ENCODE measurements at regions not wholly inside any gene's neighbourhood (a gene's known extent, or its start where the extent isn't known, plus 50 kb on each side); places are given as distances from the start of the nearest gene placed in this dataset.

GRCh38 chr4:3384771-3385710 is 56.7 kb upstream of the HGFAC start:
- no peak for FAIRE-seq

- FAIRE-seq = no peak
Measured at GRCh38 chr4:3385711-3386420, 55.9 kb upstream of the HGFAC start.

- no peak for FAIRE-seq
Measured at GRCh38 chr4:3386526-3386925, 55.2 kb upstream of the HGFAC start.

GRCh38 chr4:3387154-3387942 is 54.4 kb upstream of the HGFAC start:
- FAIRE-seq = no peak

DNA sequence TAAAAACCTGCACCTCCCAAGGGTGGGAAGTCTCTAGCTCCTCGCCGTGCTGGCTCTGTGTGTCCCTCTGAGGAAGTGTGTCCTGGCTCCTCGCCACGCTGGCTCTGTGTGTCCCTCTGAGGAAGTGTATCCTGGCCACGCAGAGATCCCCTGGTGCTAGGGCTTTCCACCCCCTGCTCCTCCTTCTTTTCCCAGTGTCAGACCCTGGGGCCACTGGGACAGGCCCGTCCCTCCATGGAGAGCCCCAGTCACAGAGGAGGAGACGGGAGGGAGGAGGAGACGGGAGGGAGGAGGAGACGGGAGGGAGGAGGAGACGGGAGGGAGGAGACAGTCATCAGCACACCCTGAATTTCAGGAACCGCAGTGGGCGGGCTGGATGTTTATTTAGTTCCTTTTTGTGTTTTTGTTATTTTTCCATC is 53.8 kb upstream of the HGFAC start:
- FAIRE-seq = no peak

DNA sequence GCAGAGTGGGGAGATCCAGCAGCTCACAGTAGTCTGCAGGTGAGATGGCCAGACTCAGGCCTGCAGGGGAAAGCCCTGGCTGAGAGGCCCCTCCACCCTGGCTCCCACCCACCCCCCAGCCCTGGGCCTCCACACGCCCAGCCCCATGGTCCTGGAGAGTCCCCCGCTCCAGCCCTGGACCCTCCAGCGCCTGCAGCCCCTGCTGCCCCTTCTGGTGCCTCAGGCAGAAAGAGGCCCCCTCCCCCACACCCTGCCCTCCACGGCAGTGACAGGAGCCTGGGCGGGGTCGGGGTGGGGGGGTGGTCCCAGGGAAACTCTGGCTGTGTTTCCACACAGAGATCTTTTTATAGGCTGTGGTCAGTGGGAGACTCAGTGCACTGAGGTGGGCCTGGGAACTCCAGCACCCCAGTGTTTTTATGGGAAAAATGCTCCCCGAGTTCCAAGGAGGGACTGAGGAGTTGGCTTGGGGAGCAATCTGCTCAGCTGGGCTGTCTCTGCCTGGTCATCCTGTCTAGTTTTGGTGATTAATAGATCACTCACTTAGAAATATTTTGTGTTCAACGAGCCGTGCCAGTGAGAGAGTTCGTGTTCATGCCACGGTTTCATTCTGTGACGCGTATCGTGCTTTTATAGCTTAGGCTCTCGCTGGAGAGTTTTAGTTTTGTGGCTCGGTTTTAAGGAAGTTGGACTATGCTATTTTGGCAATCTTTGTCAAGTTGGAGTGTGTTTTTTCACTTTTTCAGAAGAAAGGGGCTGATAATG is 53.1 kb upstream of the HGFAC start:
- no peak for FAIRE-seq

DNA sequence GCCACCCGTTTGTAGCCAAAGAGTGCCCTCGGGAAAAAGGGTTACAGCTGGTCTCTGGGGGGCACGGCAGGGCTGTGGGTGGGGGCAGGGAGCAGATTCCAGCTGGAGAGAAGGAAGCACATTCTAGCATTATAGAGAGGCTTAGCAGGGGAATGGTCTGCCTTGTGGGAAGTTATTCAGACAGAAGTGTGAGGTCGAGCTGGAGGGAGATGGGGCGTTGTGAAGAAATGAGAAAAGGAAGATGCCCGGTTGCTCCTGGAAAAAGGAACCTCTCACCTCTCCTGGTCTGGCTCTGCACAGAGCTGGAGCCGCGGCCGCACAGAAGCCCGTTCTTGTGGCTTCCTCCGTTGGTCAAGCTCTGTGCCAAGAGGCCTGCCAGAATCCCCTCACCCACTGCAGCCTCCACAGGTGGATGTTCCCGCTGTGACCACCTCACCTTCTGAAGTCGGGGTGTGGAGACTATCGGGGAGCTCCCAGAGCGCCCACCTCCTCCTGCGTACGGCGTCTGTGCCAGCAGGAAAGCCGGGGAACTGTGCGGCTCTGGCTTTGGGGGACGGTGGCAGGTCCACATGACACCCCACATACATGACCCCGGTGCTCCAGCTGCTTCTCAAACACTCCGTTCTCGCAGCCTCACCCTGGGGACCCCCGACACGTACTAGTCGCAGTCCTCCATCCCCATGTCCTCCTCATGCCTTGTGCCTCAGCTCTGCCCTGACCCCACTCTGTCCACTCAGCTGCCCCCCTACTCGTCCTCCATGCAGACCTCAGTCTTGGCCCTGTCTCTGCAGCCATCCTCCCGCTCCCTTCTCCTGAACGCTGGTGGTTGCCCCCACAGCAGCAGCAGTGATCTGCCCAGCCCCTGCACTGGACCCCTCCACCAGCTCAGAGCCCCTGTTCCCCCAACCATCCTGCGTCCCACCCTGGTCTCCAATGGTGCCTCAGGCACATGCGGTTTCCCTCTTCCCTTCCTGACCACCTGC is 52.2 kb upstream of the HGFAC start:
- FAIRE-seq = no peak

DNA sequence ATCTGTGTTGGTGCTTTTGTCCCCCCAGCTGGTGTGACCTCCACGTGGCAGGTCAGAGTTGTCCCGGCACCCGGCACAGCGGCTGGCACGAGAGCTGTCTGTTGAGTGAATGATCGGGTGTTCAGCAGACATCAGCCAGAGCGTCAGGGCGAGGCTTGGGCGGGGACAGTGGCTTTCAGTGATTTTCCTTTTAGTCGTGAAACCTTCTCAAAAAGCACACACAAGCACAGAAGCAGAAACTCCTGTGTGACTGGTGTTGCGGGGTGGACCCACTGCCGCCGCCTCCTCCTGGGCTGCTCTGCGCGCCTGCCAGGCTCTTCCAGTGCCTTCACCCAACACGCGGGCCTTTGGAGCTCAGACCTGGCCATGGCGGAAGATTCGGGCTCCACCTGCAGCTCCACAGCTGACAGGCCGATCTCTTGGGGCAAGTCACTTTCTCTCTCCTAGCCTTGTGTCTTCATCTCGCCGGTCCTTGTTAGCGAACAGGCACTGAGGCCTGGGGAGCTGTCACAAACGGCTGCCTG is 51.4 kb upstream of the HGFAC start:
- FAIRE-seq = no peak

- no peak for FAIRE-seq
Measured at GRCh38 chr4:3391422-3391821, 50.3 kb upstream of the HGFAC start.

Data from G401.6 (cell line).